ENCODE measurements at regions not wholly inside any gene's neighbourhood (a gene's known extent, or its start where the extent isn't known, plus 50 kb on each side); places are given as distances from the start of the nearest gene placed in this dataset.
"Not testable (repeated sequence)": the region's sequence is repeated elsewhere in the genome, so short reads cannot be mapped to it uniquely, and the experiment has no call there.

DNA sequence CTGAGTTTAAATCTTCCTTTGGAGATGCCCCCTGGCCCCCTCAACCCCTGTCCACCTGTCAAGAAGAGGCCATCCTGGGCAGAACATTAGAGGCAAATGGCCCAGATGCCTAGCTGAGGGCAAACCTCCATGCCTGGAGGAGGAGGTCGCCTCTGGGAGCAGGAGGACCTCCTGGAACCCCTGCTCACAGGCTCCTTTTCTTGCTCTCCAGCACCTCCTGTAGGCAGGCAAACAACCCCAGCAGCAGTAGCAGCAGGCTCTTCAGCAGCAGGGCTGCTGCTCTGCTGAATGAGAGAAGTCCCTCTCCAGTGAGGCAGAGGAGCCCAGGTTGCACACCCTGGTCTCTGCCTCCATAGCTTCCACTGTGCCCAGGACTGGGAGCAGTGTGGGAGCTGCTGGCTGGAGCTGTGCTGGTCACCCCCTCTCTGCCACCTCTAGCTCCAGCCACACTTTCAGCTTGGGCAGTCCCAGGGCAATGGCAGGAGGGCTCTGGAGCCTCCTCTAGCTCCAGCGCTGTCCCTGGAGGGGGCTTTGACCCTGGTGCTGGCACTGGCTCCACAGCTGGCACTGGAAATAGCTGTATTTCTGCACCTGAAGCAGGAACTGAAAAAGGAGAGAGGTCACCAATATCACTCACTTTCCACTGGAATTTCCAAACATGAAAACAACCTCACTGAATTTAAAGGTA, 1494.5 kb upstream of the TPTE start:
- not testable (repeated sequence) for H2BK5ac ChIP-seq (ENCODE audit: low read length); DNase-seq

DNA sequence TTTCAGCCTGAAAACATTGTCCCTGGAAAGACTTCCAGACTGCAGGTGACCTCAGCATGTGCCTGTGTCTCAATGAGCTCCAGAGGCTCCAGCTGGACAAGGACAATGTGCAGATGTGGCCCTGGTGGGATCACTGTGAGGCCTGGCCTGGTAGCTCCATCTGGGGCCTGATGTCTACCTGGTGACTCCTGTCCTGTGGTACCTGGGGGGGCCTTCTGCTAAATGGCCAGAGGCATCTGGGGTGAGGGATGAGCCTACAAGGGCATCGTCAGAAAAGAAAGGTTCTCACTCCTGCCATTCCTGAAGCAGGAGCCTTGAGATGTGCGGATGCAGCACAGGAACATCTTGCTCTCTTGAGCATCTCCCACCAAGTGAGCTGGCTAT, 1494.0 kb upstream of the TPTE start:
- not testable (repeated sequence) for H2BK15ac ChIP-seq (replicated peaks; ENCODE audit: low read depth); H3K56ac ChIP-seq (ENCODE audit: low read length); H3K79me2 ChIP-seq (ENCODE audit: control insufficient read depth, insufficient read depth, low read length); H3K18ac ChIP-seq (ENCODE audit: low read length); DNase-seq; H3K4me1 ChIP-seq (ENCODE audit: control insufficient read depth, low read depth, low read length); H3K27ac ChIP-seq (ENCODE audit: low read depth, low read length); H3K23ac ChIP-seq (ENCODE audit: low read length); H3K4me2 ChIP-seq (ENCODE audit: low read length); H3K4me3 ChIP-seq (ENCODE audit: low read length); H3K9ac ChIP-seq (ENCODE audit: low read length); H4K5ac ChIP-seq (ENCODE audit: low read length); H2AK5ac ChIP-seq (ENCODE audit: low read length); H4K8ac ChIP-seq (ENCODE audit: low read depth, low read length); H3K79me1 ChIP-seq (ENCODE audit: low read length); H2BK5ac ChIP-seq (ENCODE audit: low read length); H3K36me3 ChIP-seq (ENCODE audit: control insufficient read depth, insufficient read depth, low read length); H3K27me3 ChIP-seq (ENCODE audit: insufficient read depth, low read length, poor library complexity); H3K4ac ChIP-seq (ENCODE audit: low read depth, low read length); H2BK120ac ChIP-seq (ENCODE audit: low read depth, low read length)
- WGBS (ENCODE audit: extremely low coverage, insufficient coverage, low lambda C conversion rate), result no CpG with 5 or more reads among the region's 2 CpGs

More for the DNA sequence above, 1494.5 kb upstream of the TPTE start:
- not testable (repeated sequence) for H3K4ac ChIP-seq (ENCODE audit: low read depth, low read length); H3K4me2 ChIP-seq (ENCODE audit: low read length); H3K36me3 ChIP-seq (ENCODE audit: control insufficient read depth, insufficient read depth, low read length); H3K23ac ChIP-seq (ENCODE audit: low read length); H3K9ac ChIP-seq (ENCODE audit: low read length); H2BK120ac ChIP-seq (ENCODE audit: low read depth, low read length); H3K4me3 ChIP-seq (ENCODE audit: low read length); H4K5ac ChIP-seq (ENCODE audit: low read length); H3K79me1 ChIP-seq (ENCODE audit: low read length); H3K56ac ChIP-seq (ENCODE audit: low read length); H2AK5ac ChIP-seq (ENCODE audit: low read length); H3K27ac ChIP-seq (ENCODE audit: low read depth, low read length); H4K8ac ChIP-seq (ENCODE audit: low read depth, low read length); H2BK15ac ChIP-seq (replicated peaks; ENCODE audit: low read depth); H3K4me1 ChIP-seq (ENCODE audit: control insufficient read depth, low read depth, low read length); H3K79me2 ChIP-seq (ENCODE audit: control insufficient read depth, insufficient read depth, low read length); H3K27me3 ChIP-seq (ENCODE audit: insufficient read depth, low read length, poor library complexity); H3K18ac ChIP-seq (ENCODE audit: low read length)
- no CpG with 5 or more reads among the region's 2 CpGs for WGBS (ENCODE audit: extremely low coverage, insufficient coverage, low lambda C conversion rate)

DNA sequence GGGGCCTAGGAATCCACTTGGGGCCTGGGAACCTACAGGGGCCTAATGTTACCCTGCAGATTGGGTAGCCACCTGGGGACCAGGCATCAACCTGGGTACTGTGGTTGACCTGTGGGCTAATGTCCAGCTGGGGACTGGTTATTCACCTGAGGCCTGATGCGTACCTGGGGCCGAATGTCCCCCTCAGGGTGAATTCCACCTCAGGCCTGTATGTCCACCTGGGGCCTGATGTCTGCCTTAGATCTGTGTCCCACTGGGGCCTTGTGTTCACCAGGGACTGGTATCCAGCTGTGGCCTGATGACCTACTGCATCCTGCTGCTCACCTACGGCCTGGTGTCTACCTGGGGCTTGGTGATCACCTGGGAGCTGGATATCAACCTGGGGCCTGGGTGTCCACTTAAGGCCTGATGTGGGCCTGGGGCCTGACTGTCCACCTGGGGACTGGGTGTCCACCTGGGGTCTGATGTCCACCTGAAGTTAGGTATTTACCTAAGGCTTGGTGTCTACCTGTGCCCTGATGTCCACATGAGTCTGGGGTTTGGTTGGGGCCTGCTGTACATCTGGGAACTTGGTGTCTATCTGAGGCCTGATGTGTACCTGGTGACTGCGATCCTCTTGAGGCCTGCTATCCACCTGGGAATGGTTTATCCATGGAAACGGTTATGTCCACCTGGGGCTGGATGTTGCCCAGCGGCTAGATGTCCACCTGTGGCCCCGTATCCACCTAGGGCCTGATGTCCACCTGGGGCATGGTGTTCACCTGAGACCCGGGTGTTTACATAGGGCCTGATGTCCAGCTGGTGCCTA, 1492.6 kb upstream of the TPTE start:
- H2BK5ac ChIP-seq (ENCODE audit: low read length); H3K4me2 ChIP-seq (ENCODE audit: low read length); H3K18ac ChIP-seq (ENCODE audit: low read length); H3K27ac ChIP-seq (ENCODE audit: low read depth, low read length); H3K79me1 ChIP-seq (ENCODE audit: low read length); H3K36me3 ChIP-seq (ENCODE audit: control insufficient read depth, insufficient read depth, low read length); H3K56ac ChIP-seq (ENCODE audit: low read length); H3K4me1 ChIP-seq (ENCODE audit: control insufficient read depth, low read depth, low read length); H2AK5ac ChIP-seq (ENCODE audit: low read length); H4K5ac ChIP-seq (ENCODE audit: low read length); H3K27me3 ChIP-seq (ENCODE audit: insufficient read depth, low read length, poor library complexity); DNase-seq; H3K4ac ChIP-seq (ENCODE audit: low read depth, low read length); H3K9ac ChIP-seq (ENCODE audit: low read length); H3K4me3 ChIP-seq (ENCODE audit: low read length); H4K8ac ChIP-seq (ENCODE audit: low read depth, low read length); H2BK120ac ChIP-seq (ENCODE audit: low read depth, low read length); H2BK15ac ChIP-seq (replicated peaks; ENCODE audit: low read depth); H3K79me2 ChIP-seq (ENCODE audit: control insufficient read depth, insufficient read depth, low read length); H3K23ac ChIP-seq (ENCODE audit: low read length): not testable (repeated sequence)
- no CpG with 5 or more reads among the region's 8 CpGs for WGBS (ENCODE audit: extremely low coverage, insufficient coverage, low lambda C conversion rate)

DNA sequence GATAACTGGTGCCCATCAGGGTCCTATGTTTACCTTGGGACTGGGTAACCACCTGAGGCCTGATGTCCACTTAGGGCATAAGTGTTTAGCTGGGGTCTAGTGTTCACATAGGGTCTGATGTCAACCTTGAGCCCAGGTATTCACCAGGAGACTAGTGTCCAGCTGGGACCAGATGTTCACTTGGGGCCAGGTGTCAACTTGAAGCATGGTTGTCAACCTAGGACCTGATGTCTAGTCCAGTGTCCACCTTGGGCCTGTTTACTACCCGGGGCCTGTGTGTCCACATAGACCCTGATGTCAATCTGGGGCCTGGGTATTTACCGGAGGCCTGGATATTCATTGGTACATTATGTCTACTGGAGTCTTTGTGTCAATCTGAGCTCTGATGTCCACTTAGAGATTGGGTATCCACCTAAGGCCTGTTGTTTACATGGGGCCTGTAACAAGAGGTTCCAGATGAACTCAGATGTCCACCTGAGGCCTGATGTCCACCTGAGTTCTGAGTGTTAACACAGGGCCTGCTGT, 1491.2 kb upstream of the TPTE start:
- not testable (repeated sequence) for H3K4me3 ChIP-seq (ENCODE audit: low read length); H2BK5ac ChIP-seq (ENCODE audit: low read length); H3K4me2 ChIP-seq (ENCODE audit: low read length); H2AK5ac ChIP-seq (ENCODE audit: low read length); H3K4me1 ChIP-seq (ENCODE audit: control insufficient read depth, low read depth, low read length); H3K4ac ChIP-seq (ENCODE audit: low read depth, low read length); H2BK120ac ChIP-seq (ENCODE audit: low read depth, low read length); H3K79me1 ChIP-seq (ENCODE audit: low read length); H3K36me3 ChIP-seq (ENCODE audit: control insufficient read depth, insufficient read depth, low read length); H3K9ac ChIP-seq (ENCODE audit: low read length); H4K8ac ChIP-seq (ENCODE audit: low read depth, low read length); H4K5ac ChIP-seq (ENCODE audit: low read length); H3K27ac ChIP-seq (ENCODE audit: low read depth, low read length); DNase-seq; H3K27me3 ChIP-seq (ENCODE audit: insufficient read depth, low read length, poor library complexity); H3K79me2 ChIP-seq (ENCODE audit: control insufficient read depth, insufficient read depth, low read length); H2BK15ac ChIP-seq (replicated peaks; ENCODE audit: low read depth); H3K23ac ChIP-seq (ENCODE audit: low read length); H3K18ac ChIP-seq (ENCODE audit: low read length); H3K56ac ChIP-seq (ENCODE audit: low read length)
- no CpG with 5 or more reads among the region's 2 CpGs for WGBS (ENCODE audit: extremely low coverage, insufficient coverage, low lambda C conversion rate)

DNA sequence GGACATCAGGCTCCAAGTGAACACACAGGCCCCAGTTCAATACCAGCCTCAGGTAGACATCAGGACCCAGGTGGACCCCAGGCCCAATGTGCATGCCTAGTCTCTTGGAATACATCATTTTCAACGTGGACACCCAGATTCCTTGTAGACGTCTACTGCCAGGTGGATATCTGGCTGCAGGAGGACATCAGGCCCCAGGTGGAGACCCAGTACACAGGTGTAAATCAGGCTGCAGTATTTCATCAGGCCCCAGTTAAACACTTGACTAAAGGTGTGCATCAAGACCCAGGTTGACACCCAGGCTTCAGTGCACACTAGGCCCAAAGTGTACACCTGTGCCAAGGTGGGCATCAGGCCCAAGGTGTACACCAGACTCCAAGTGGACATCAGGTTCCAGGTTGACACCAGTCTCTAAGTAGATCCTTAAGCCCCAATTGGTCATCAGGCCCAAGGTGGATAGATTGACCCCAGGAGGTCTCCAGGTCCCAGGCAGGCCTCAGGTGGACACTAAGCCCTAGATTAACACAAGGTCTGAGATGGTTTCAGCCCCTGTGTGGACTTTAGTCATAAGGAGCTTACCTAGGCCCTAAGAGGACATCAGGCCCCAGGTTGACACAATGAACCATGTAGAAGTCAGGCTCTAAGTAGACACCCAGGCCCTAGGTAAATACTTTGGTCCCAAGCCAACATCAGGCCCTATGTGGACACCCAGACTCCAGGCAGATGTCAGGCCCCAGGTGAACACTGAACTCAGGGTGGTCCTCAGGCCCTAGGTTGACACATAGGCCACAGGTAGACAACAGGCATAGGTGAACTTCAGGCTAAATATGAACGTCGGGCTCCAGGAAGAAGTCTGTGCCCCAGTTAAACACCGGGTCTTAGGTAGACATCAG, 1489.7 kb upstream of the TPTE start:
- H3K23ac ChIP-seq (ENCODE audit: low read length); H2BK120ac ChIP-seq (ENCODE audit: low read depth, low read length); H3K79me1 ChIP-seq (ENCODE audit: low read length); H2AK5ac ChIP-seq (ENCODE audit: low read length); H4K8ac ChIP-seq (ENCODE audit: low read depth, low read length); H3K4me2 ChIP-seq (ENCODE audit: low read length); H3K4me1 ChIP-seq (ENCODE audit: control insufficient read depth, low read depth, low read length); H4K5ac ChIP-seq (ENCODE audit: low read length); H3K4me3 ChIP-seq (ENCODE audit: low read length); H2BK5ac ChIP-seq (ENCODE audit: low read length); H3K79me2 ChIP-seq (ENCODE audit: control insufficient read depth, insufficient read depth, low read length); H2BK15ac ChIP-seq (replicated peaks; ENCODE audit: low read depth); H3K56ac ChIP-seq (ENCODE audit: low read length); H3K18ac ChIP-seq (ENCODE audit: low read length); H3K9ac ChIP-seq (ENCODE audit: low read length); H3K4ac ChIP-seq (ENCODE audit: low read depth, low read length); DNase-seq; H3K27me3 ChIP-seq (ENCODE audit: insufficient read depth, low read length, poor library complexity); H3K27ac ChIP-seq (ENCODE audit: low read depth, low read length); H3K36me3 ChIP-seq (ENCODE audit: control insufficient read depth, insufficient read depth, low read length): not testable (repeated sequence)
- no CpG with 5 or more reads among the region's 5 CpGs for WGBS (ENCODE audit: extremely low coverage, insufficient coverage, low lambda C conversion rate)

Measured in mesendoderm (in vitro differentiated cells).